Glomerular visceral epithelial cell (primary cell): ENCODE measurements at regions not wholly inside any gene's neighbourhood (a gene's known extent, or its start where the extent isn't known, plus 50 kb on each side); places are given as distances from the start of the nearest gene placed in this dataset.

Experiments
- DNase-seq: peaks from one replicate; pipeline ENCODE4 v3.0.0-alpha.2; 2016; ENCODE audit errors: extremely low spot score

GRCh38 chr18:53649621-53650020, 574.8 kb downstream of the MBD2 start:
- DNase-seq: no peak

DNA sequence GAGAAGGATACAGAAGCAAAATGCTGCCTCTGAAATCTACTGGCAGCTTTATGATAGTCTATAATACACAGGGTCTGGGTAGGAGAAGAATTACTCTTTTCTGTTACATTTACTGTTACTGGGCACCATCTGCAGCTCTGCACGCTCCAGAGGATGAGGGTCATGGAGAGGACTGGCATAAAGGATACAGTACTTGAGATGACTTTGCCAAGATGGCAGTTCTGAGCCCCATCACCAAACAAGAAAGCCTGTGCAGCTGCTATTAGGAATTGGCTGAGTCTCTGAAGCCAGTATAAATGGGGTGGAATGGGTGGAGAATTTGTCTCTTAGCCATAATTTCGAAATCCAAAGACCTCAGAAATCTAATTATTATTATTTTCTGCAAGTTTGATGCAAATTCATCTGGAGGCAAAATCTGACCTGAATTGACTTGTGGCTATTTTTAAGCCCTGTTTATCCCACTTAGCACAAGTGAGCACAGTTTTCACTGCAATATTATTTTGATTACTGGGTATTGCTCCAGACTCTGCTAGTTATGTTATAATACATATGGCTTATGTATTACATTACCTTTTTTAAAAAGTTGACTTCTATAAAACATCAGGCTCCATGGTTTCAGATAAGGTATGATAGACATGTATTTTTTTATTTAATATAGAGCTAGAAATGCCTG, 579.5 kb downstream of the MBD2 start:
- no peak for DNase-seq

DNA sequence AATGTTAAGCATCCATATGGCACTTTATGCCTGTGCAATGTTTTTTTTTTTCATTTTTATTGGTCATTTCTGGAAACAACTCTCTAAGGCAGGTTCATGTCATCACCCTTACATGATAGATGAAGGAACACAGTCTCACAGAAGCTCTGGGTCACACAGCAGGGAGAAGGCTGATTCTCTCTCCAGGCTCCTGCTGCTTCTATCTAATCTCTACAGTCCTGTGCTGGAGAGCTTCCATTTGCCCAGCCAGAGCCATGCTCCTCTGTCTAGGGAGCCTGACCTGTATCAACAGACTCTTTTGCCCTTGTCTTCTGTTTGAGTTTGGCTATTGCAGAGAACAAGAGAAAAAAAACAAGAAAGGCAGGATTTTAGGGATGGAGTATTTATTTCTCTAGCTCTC, 584.8 kb downstream of the MBD2 start:
- DNase-seq: no peak

GRCh38 chr18:53629337-53629736, 595.1 kb downstream of the MBD2 start:
- DNase-seq: no peak

- no peak for DNase-seq
Observed at GRCh38 chr18:53625997-53626599, 598.4 kb downstream of the MBD2 start.

DNA sequence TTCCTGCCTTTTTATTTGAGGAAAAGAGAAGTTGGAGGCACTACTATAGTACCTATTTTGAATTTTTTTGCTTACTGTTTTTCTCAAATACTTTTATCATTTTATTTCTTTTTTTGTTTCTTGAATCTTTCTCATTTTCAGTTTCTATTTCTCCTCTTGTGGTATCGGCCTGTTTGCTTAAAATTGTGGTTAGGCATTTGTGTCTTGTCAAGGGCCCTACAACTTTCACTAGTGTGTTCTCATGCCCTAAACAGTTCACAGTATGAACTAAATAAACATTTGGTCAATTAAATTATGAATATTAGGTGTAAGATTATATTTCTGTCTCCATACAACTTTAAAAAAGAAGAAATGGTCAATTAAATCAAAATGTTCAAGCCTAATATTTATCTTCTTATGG, 613.5 kb downstream of the MBD2 start:
- no peak for DNase-seq

DNA sequence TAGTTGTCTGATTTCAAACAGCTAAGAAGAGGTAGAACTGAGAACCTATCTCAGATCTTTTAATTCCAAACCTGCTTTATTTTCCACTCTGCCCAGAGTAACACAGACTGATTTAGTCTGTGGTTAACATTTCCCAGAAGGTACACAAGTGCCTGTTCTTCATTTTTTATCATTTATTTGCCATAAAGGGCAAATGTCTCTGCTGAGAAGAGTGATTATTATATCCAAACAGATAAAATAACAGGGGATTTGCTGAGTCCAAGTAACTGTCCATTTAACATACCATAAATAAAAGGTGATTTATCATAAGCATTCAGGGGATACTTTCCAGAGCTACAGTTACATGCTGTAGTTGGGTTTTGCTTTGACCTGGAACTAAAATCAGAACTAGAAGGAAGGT, 617.7 kb downstream of the MBD2 start:
- DNase-seq: no peak

DNA sequence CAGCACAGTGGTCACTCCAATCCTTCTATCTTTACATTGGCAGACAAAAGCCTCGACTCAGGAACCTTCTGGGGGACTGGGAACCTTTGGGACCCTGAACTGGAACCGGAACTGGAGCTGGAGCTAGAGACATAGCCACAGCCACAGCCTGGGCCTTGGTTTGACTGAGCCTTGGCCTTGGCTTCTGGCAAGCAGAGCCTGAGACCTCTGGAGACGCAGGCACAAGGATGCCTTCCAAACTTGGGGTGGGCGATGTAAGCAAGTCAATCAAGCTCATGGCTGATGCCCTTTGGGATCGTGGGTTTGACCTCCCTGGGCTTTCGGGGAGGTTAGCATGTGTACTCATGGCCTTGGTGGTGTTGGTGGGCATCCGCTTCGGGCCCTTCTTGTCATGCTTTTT, 619.3 kb downstream of the MBD2 start:
- DNase-seq: no peak

DNA sequence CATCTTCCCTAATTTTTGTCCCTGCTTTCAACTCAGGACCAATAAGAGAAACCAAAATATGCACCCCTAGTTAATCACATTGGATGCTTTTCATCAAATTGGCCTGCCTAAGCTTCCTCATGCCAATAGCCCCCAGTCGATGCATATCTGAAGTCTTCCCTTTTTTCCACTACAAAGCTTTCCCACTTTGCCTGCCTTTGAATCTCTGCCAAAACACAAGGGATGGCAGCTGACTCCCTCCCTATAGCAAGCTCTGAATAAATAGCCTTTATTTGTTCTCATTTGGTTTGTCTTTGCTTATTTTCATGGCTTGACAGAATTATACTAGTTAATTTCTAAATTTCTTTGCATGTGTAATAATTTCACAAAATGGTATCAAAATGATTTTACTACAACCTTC, 621.2 kb downstream of the MBD2 start:
- DNase-seq: no peak

GRCh38 chr18:53601344-53601743, 623.1 kb downstream of the MBD2 start:
- no peak for DNase-seq

GRCh38 chr18:53586923-53587322, 637.5 kb downstream of the MBD2 start:
- no peak for DNase-seq
